Activated CD4-positive, alpha-beta T cell treated with anti-CD3 and anti-CD28 coated beads for 24 hours (primary cell): ENCODE measurements at regions not wholly inside any gene's neighbourhood (a gene's known extent, or its start where the extent isn't known, plus 50 kb on each side); places are given as distances from the start of the nearest gene placed in this dataset.
"Not testable (repeated sequence)": the region's sequence is repeated elsewhere in the genome, so short reads cannot be mapped to it uniquely, and the experiment has no call there.

Source experiments
- DNase-seq, 2 donors: peaks; one replicate each; pipeline ENCODE4 v3.0.0-alpha.2; 2020; ENCODE audit warnings: low read depth in 2 of 2

GRCh38 chr19:30103981-30104380 is 161.9 kb downstream of the URI1 start:
- no peak for DNase-seq

GRCh38 chr19:30105316-30105715 is 163.3 kb downstream of the URI1 start:
- no peak for DNase-seq

GRCh38 chr19:30105727-30106126 is 163.7 kb downstream of the URI1 start:
- no peak for DNase-seq

- no peak for DNase-seq
Observed at GRCh38 chr19:30106417-30107095, 164.5 kb downstream of the URI1 start.

- DNase-seq = no peak
Observed at GRCh38 chr19:30107251-30107650, 165.2 kb downstream of the URI1 start.

GRCh38 chr19:30109565-30109964 is 167.5 kb downstream of the URI1 start:
- DNase-seq = no peak

GRCh38 chr19:30111021-30111855 is 169.2 kb downstream of the URI1 start:
- DNase-seq = no peak

- no peak for DNase-seq
Observed at GRCh38 chr19:30112171-30112570, 170.1 kb downstream of the URI1 start.

GRCh38 chr19:30112666-30113065 is 170.6 kb downstream of the URI1 start:
- no peak for DNase-seq

- no peak for DNase-seq
Observed at GRCh38 chr19:30113186-30113585, 171.1 kb downstream of the URI1 start.

GRCh38 chr19:30114095-30114494 is 172.1 kb downstream of the URI1 start:
- not testable (repeated sequence) for DNase-seq

- no peak for DNase-seq
Observed at GRCh38 chr19:30115947-30116346, 173.9 kb downstream of the URI1 start.

GRCh38 chr19:30116530-30116929 is 174.5 kb downstream of the URI1 start:
- DNase-seq = no peak

GRCh38 chr19:30116984-30117555 is 175.0 kb downstream of the URI1 start:
- no peak for DNase-seq

- no peak for DNase-seq
Observed at GRCh38 chr19:30117636-30118145, 175.7 kb downstream of the URI1 start.

- DNase-seq = no peak
Observed at GRCh38 chr19:30118221-30118620, 176.2 kb downstream of the URI1 start.

GRCh38 chr19:30118760-30119159 is 176.7 kb downstream of the URI1 start:
- no peak for DNase-seq

- DNase-seq = no peak
Observed at GRCh38 chr19:30119180-30119908, 177.3 kb downstream of the URI1 start.

- no peak for DNase-seq
Observed at GRCh38 chr19:30120860-30121484, 178.9 kb downstream of the URI1 start.

GRCh38 chr19:30122431-30122830 is 180.4 kb downstream of the URI1 start:
- DNase-seq = no peak

- DNase-seq = no peak
Observed at GRCh38 chr19:30123119-30123518, 181.1 kb downstream of the URI1 start.

- no peak for DNase-seq
Observed at GRCh38 chr19:30123611-30124010, 181.6 kb downstream of the URI1 start.
